Suppressor macrophage (primary cell): ENCODE measurements at regions not wholly inside any gene's neighbourhood (a gene's known extent, or its start where the extent isn't known, plus 50 kb on each side); places are given as distances from the start of the nearest gene placed in this dataset.
"Not testable (repeated sequence)": the region's sequence is repeated elsewhere in the genome, so short reads cannot be mapped to it uniquely, and the experiment has no call there.

Experiments used
- DNase-seq, 4 experiments: peaks; one replicate each; pipeline ENCODE4 v3.0.0-alpha.2; 2020 to 2022

DNA sequence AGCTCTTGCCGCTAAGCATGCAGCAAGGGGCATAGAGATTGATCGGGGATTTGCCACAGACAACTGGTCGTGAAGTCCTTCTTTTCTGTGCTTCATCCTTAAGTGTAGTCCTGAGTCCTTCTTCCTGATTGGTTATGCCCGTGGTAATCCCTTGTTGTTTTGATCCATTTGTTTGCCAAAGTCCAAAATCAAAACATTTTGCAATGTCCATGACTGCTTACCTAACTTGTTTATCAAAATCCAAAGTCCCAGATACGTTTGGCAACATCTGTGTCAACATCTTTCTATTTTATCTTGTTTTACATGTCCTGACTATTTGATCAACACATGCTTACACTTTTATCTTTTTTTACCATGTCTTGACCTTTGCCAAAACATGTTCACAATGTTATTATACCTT, 229.0 kb upstream of the ZNF804A start:
- no peak for DNase-seq

DNA sequence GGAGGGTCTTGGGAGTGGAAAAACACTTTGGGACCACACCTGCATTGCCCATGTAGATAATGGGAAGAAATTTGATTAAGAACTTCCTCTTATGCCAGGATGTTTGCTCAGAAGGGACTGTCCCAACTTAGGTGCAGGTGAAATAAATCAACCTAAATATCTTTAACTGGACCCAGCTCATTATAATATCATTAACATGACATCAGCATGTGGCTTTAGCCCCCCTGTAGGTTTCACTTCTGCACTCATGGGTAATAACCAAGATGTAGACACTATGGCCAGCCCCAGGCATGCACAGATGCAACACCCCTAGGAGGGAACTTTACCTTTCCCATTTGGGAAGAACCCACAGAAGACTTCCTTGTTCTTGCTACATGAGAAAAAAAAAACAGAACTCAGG, 227.4 kb upstream of the ZNF804A start:
- DNase-seq: no peak

- DNase-seq: no peak
Measured at GRCh38 chr2:184371641-184372040, 226.7 kb upstream of the ZNF804A start.

GRCh38 chr2:184372484-184372883, 225.8 kb upstream of the ZNF804A start:
- DNase-seq: no peak

GRCh38 chr2:184394642-184395041, 203.7 kb upstream of the ZNF804A start:
- no peak for DNase-seq

GRCh38 chr2:184402381-184402780, 195.9 kb upstream of the ZNF804A start:
- DNase-seq: no peak

DNA sequence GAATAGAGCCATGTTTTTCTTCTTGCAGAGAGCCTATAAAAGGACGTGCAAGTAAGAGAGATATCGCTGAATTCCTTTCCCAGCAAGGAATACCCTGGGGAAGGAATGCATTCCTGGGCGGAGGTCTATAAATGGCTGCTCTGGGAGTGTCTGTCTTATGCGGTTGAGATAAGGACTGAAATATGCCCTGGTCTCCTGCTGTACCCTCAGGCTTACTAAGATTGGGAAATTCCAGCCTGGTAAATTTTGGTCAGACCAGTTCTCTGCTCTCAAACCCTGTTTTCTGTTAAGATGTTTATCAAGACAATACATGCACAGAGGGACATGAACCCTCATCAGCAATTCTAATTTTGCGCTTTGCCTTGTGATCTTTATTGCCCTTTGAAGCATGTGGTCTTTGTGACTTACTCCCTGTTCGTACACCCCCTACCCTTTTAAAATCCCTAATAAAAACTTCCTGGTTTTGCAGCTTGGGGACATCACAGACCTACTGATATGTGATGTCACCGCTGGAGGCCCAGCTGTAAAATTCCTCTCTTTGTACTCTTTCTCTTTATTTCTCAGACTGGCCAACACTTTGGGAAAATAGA, 191.2 kb upstream of the ZNF804A start:
- not testable (repeated sequence) for DNase-seq

GRCh38 chr2:184410160-184410559, 188.2 kb upstream of the ZNF804A start:
- no peak for DNase-seq

GRCh38 chr2:184413221-184413620, 185.1 kb upstream of the ZNF804A start:
- DNase-seq: no peak

DNA sequence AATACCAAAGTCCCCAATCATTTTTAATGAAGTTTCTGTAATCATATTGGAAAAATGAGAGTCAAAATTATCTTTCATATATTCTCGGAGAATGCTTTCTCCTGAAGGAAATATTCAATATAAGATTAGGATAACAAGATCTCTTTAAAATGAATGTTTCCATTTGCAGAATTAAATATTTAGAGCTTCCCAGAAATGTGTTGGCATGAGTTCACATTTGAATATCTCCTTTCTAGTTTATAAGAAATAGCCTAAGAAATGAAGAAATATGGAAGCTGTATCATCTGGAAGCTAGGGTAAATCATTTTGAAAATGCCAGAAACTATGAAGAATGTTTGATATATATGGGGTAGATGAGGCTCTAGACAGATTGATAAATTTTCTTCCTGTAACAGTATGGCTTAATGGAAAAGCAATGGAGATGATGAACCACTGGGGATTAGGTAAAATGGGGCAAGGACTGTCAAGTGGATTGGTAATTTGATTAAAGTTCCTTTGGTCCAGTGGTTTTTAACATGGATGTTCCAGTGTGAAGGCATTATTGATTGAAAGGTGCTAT, 184.6 kb upstream of the ZNF804A start:
- no peak for DNase-seq

GRCh38 chr2:184416146-184416913, 182.0 kb upstream of the ZNF804A start:
- DNase-seq: no peak

GRCh38 chr2:184419744-184420143, 178.6 kb upstream of the ZNF804A start:
- no peak for DNase-seq

- DNase-seq: not testable (repeated sequence)
Measured at GRCh38 chr2:184421456-184421855, 176.9 kb upstream of the ZNF804A start.

DNA sequence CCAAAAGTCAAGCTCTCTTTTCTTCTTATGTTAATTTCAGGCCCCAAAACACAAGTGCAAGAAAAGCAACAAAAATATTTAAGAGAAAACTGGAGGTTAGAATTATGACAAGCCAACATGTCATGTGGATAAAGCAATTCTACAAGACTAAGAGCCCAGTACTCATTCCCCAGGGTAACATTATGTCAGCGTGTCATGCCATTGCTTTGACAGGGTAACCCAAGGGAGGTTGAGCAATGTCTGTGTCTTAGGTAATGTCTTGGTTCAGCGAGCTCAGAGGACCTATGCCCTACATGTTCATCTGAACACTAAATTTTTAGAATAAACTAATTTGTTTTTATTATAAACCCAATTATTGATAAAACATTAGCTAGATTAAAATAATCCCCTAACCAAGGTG, 173.2 kb upstream of the ZNF804A start:
- DNase-seq: peak in 2 of 4 experiments; percentile 1 to 2

GRCh38 chr2:184444217-184444616, 154.1 kb upstream of the ZNF804A start:
- no peak for DNase-seq

DNA sequence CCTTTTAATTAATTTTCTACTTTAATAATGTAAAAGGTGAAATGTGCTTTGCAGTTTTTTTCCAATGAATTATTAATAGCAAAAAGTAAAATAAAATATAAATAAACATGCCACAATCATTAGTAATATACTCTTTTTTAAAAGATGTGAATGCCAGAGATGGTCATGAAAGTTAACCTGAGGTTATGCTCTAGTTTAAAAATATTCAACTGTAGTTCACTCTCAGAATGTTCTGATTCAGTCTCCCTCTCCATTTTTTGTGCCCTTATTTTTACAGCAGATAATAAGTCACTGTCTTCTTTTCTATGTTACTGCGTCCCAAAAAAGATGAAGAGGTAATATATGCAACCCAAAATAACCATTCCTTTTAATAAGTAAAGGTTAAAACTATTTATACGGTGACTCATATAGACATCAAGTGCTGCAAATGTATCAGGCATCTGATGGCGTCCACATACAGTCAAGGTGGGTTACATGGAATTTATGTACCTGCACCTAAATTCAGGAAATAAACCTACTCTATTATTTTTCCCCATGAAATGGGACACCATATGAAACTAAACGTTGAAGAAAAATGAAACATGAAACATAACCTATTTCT, 153.6 kb upstream of the ZNF804A start:
- DNase-seq: no peak

GRCh38 chr2:184449760-184450159, 148.6 kb upstream of the ZNF804A start:
- no peak for DNase-seq

- peak in 1 of 4 experiments; percentile 15 for DNase-seq
Measured at GRCh38 chr2:184452907-184453306, 145.4 kb upstream of the ZNF804A start.

DNA sequence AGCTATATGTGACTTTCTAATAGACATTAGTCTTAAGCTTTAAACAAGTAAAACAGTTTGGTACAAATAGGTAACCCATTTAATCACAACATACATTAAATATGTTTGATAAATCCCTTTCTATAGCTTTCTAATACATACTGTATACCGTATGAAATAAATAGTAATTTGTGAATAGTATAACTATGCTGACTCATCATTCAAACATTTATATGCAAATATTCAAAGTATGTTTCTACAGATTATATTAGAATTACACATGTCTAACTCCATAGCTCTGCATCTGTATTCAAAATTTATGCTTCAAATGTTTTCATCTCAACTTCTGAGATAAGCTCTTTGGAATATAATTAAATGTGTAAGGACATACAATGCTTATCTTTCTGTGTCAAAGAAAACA, 142.7 kb upstream of the ZNF804A start:
- DNase-seq: no peak

DNA sequence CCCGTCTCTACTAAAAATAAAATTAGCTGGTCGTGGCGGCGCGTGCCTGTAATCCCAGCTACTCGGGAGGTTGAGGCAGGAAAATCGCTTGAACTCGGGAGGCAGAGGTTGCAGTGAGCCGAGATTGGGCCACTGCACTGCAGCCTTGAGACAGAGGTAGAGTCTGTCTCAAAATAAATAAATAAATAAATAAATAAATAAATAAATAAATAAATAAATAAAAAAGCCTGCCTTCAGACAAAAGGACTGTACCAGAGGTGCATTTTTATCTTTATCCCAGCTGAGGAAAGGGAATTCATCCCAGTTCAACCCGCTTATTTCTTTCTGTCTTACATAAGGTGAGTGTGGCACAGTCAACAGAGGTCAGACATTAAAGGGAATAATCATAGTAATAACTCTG, 141.6 kb upstream of the ZNF804A start:
- not testable (repeated sequence) for DNase-seq

GRCh38 chr2:184463102-184463865, 135.0 kb upstream of the ZNF804A start:
- DNase-seq: no peak

- no peak for DNase-seq
Measured at GRCh38 chr2:184463866-184464248, 134.5 kb upstream of the ZNF804A start.

GRCh38 chr2:184468826-184469225, 129.5 kb upstream of the ZNF804A start:
- DNase-seq: no peak
